H1 (cell line): ENCODE measurements at regions not wholly inside any gene's neighbourhood (a gene's known extent, or its start where the extent isn't known, plus 50 kb on each side); places are given as distances from the start of the nearest gene placed in this dataset.

Source experiments
- CTCF ChIA-PET: fragments of 300-600 bp; sonication (Branson Sonifier 250); formaldehyde crosslinking; loops from one replicate; lab custom pipeline; 2021; ENCODE audit not compliant: partially characterized antibody; lab: Charles Lee
- POLR2A ChIA-PET: fragments of 300-600 bp; sonication (Branson Sonifier 250); formaldehyde crosslinking; loops from one replicate; lab custom pipeline; 2021; ENCODE audit warnings: inconsistent platforms; ENCODE audit not compliant: partially characterized antibody; lab: Charles Lee
- DNase-seq, 2 experiments: peaks; one replicate each; pipeline versions ENCODE4 v3.0.0 to v3.0.0-alpha.2; 2010 to 2022; ENCODE audit warnings: low spot score in 2 of 2, low read depth in 1 of 2, mixed read lengths in 1 of 2
- FAIRE-seq: peaks from 2 replicates; lab custom pipeline; 2011; peaks lifted over from hg19 to GRCh38; lab: Jason Lieb, UNC
- H2AFZ ChIP-seq: 2 replicates; pipeline ENCODE4 v1.8.1; 2012; ENCODE audit warnings: low read length, inconsistent platforms
- H2AK5ac ChIP-seq: 2 replicates; pipeline ENCODE4 v1.6.1; 2013; ENCODE audit warnings: low read depth, low read length
- H2BK120ac ChIP-seq: replicated peaks from 2 replicates; pipeline ENCODE3; 2013; ENCODE audit warnings: low read depth, low read length, inconsistent platforms
- H2BK12ac ChIP-seq: 2 replicates; pipeline ENCODE4 v1.6.1; 2013; ENCODE audit warnings: low read depth, low read length
- H2BK15ac ChIP-seq: 2 replicates; pipeline ENCODE4 v1.6.1; 2013; ENCODE audit warnings: low read length
- H2BK20ac ChIP-seq: 2 replicates; pipeline ENCODE4 v1.6.1; 2013; ENCODE audit warnings: low read length
- H2BK5ac ChIP-seq: 2 replicates; pipeline ENCODE4 v1.6.1; 2013; ENCODE audit warnings: low read depth, low read length
- H3K14ac ChIP-seq: 2 replicates; pipeline ENCODE4 v1.6.1; 2013; ENCODE audit warnings: inconsistent platforms; ENCODE audit not compliant: insufficient read length
- H3K18ac ChIP-seq: 2 replicates; pipeline ENCODE4 v1.6.1; 2013; ENCODE audit warnings: low read length; ENCODE audit errors: extremely low read depth
- H3K23ac ChIP-seq: 2 replicates; pipeline ENCODE4 v1.6.1; 2013; ENCODE audit warnings: inconsistent platforms; ENCODE audit not compliant: insufficient read length
- H3K23me2 ChIP-seq: 2 replicates; pipeline ENCODE4 v1.6.1; 2013; ENCODE audit warnings: low read depth, low read length
- H3K27ac ChIP-seq: 2 replicates; pipeline ENCODE4 v1.6.1; 2011; ENCODE audit warnings: low read depth, low read length, inconsistent platforms
- H3K27me3 ChIP-seq, 4 experiments: replicated peaks in 1 of 4; 1 replicate in 1 of 4; 2 replicates in 3 of 4; pipeline versions ENCODE4 v1.6.1 to v1.8.1; 2011 to 2013; ENCODE audit warnings: low read length in 3 of 4, mild to moderate bottlenecking in 3 of 4, inconsistent platforms in 2 of 4, mixed read lengths in 2 of 4, moderate library complexity in 1 of 4; ENCODE audit not compliant: control insufficient read depth in 3 of 4, insufficient read depth in 3 of 4; ENCODE audit errors: extremely low read depth in 1 of 4
- H3K36me3 ChIP-seq, 4 experiments: 2 replicates each; pipeline versions ENCODE4 v1.6.1 to v1.8.1; 2011 to 2013; ENCODE audit warnings: mild to moderate bottlenecking in 4 of 4, low read length in 3 of 4, moderate library complexity in 2 of 4, control low read depth in 1 of 4, inconsistent platforms in 1 of 4; ENCODE audit not compliant: insufficient read depth in 4 of 4, control insufficient read depth in 2 of 4
- H3K4ac ChIP-seq: replicated peaks from 2 replicates; pipeline ENCODE3; 2013; ENCODE audit warnings: low read length, low read depth, mixed read lengths, inconsistent platforms; ENCODE audit not compliant: insufficient read length
- H3K4me1 ChIP-seq, 4 experiments: replicated peaks in 1 of 4; 1 replicate in 1 of 4; 2 replicates in 3 of 4; pipeline versions ENCODE4 v1.6.1 to v1.8.1; 2011 to 2013; ENCODE audit warnings: low read length in 3 of 4, inconsistent platforms in 2 of 4, mixed read lengths in 1 of 4; ENCODE audit not compliant: insufficient read depth in 4 of 4, control insufficient read depth in 3 of 4
- H3K4me2 ChIP-seq, 2 experiments: 2 replicates each; pipeline versions ENCODE4 v1.6.1 to v1.8.1; 2011 to 2013; ENCODE audit warnings: low read depth in 2 of 2, low read length in 2 of 2, control low read depth in 1 of 2, inconsistent platforms in 1 of 2, mild to moderate bottlenecking in 1 of 2; ENCODE audit not compliant: insufficient read depth in 1 of 2
- H3K4me3 ChIP-seq, 4 experiments: fragments of 200-600, 300-600 bp in 1 of 4; sonication (generic), shearing (Covaris generic), sonication (Bioruptor Twin) in 1 of 4; 2 replicates each; pipeline versions ENCODE4 v1.5.1 to v1.8.1; 2011 to 2016; ENCODE audit warnings: low read length in 4 of 4, low read depth in 3 of 4, control low read depth in 2 of 4, inconsistent platforms in 2 of 4, mild to moderate bottlenecking in 2 of 4, mixed read lengths in 1 of 4, moderate library complexity in 1 of 4; ENCODE audit not compliant: insufficient read depth in 2 of 4; ENCODE audit errors: extremely low read depth in 1 of 4
- H3K56ac ChIP-seq: replicated peaks from 2 replicates; pipeline ENCODE3; 2013; ENCODE audit warnings: low read depth, mild to moderate bottlenecking, mixed read lengths, low read length, inconsistent platforms; ENCODE audit not compliant: insufficient read length
- H3K79me1 ChIP-seq: 2 replicates; pipeline ENCODE4 v1.6.1; 2013; ENCODE audit warnings: low read depth, low read length, control low read depth
- H3K79me2 ChIP-seq, 2 experiments: 2 replicates each; pipeline versions ENCODE4 v1.6.1 to v1.8.1; 2012 to 2013; ENCODE audit warnings: low read length in 2 of 2, mild to moderate bottlenecking in 2 of 2, inconsistent platforms in 1 of 2; ENCODE audit not compliant: insufficient read depth in 2 of 2, control insufficient read depth in 1 of 2
- H3K9ac ChIP-seq, 4 experiments: replicated peaks in 1 of 4; 1 replicate in 1 of 4; 2 replicates in 3 of 4; pipeline versions ENCODE4 v1.6.1 to v1.8.1; 2011 to 2013; ENCODE audit warnings: low read depth in 3 of 4, low read length in 3 of 4, control low read depth in 2 of 4, mild to moderate bottlenecking in 2 of 4, moderate library complexity in 2 of 4, inconsistent platforms in 1 of 4; ENCODE audit errors: extremely low read depth in 1 of 4
- H3K9me3 ChIP-seq, 2 experiments: 2 replicates each; pipeline versions ENCODE4 v1.6.1 to v1.8.1; 2012 to 2013; ENCODE audit warnings: mild to moderate bottlenecking in 2 of 2, moderate library complexity in 2 of 2, control low read depth in 1 of 2, inconsistent platforms in 1 of 2, low read depth in 1 of 2, low read length in 1 of 2, mixed read lengths in 1 of 2; ENCODE audit not compliant: insufficient read depth in 2 of 2
- H4K20me1 ChIP-seq, 2 experiments: replicated peaks in 1 of 2; 2 replicates each; pipeline versions ENCODE3 to v1.8.1; 2011 to 2013; ENCODE audit warnings: inconsistent platforms in 2 of 2, low read length in 2 of 2, mild to moderate bottlenecking in 1 of 2; ENCODE audit not compliant: insufficient read depth in 2 of 2, control insufficient read depth in 1 of 2
- H4K5ac ChIP-seq: 2 replicates; pipeline ENCODE4 v1.6.1; 2013; ENCODE audit warnings: low read length, low read depth, mixed read lengths, inconsistent platforms; ENCODE audit not compliant: insufficient read length
- H4K8ac ChIP-seq: 2 replicates; pipeline ENCODE4 v1.8.0; 2013; ENCODE audit warnings: mild to moderate bottlenecking, moderate library complexity, low read length, inconsistent platforms; ENCODE audit not compliant: insufficient read depth; ENCODE audit errors: extremely low read depth
- H4K91ac ChIP-seq: replicated peaks from 2 replicates; pipeline ENCODE3; 2013; ENCODE audit warnings: low read length, mixed read lengths, inconsistent platforms; ENCODE audit not compliant: insufficient read length
- BACH1 ChIP-seq: IDR thresholded peaks from 2 replicates; pipeline ENCODE4 v1.6.1; 2012; ENCODE audit warnings: low read length, improper control_type of control experiment
- RXRA ChIP-seq: IDR thresholded peaks from 2 replicates; pipeline ENCODE4 v1.6.1; 2011; ENCODE audit warnings: low read depth, mild to moderate bottlenecking, low read length, moderate library complexity; ENCODE audit not compliant: insufficient read depth
- TAF1 ChIP-seq: IDR thresholded peaks from 2 replicates; pipeline ENCODE4 v1.6.1; 2011; ENCODE audit warnings: mild to moderate bottlenecking, low read depth, low read length
- TAF7 ChIP-seq: optimal IDR thresholded peaks from 2 replicates; pipeline ENCODE3; 2011; ENCODE audit warnings: low read depth, mild to moderate bottlenecking, inconsistent platforms, low read length, moderate library complexity, borderline replicate concordance
- WGBS, 2 experiments: shearing (Covaris generic) in 1 of 2; methylation state at CpG; one replicate each; pipeline versions ENCODE4 v1.1.6 to v1.1.7; 2013 to 2015; ENCODE audit warnings: low lambda C conversion rate in 2 of 2, mixed read lengths in 2 of 2, inconsistent platforms in 1 of 2, low coverage in 1 of 2, missing lambda C conversion rate in 1 of 2; ENCODE audit not compliant: insufficient replicate concordance in 2 of 2, insufficient coverage in 1 of 2, insufficient read length in 1 of 2; ENCODE audit errors: extremely low coverage in 1 of 2, missing lambda C conversion rate in 1 of 2; 5-methylcytosine and 5-hydroxymethylcytosine counted together

- POLR2A ChIA-PET, result no interaction called here
- H3K14ac ChIP-seq, result no peak overlapping the region
- H3K27me3 ChIP-seq, result no peaks in the 10 kb centered on the region
- FAIRE-seq, result no peak
- no peak overlapping the region for H2BK5ac ChIP-seq
- no peak overlapping the region for H2BK120ac ChIP-seq
- H3K23me2 ChIP-seq, result no peaks in the 10 kb centered on the region
- H3K4me3 ChIP-seq, result no peak overlapping the region
- H2AK5ac ChIP-seq, result no peak overlapping the region
- H4K8ac ChIP-seq, result no peak overlapping the region
- no peak for TF ChIP-seq TAF1
- no peak for TF ChIP-seq TAF7
- no peak for TF ChIP-seq BACH1
- no peak for TF ChIP-seq RXRA
- H3K4me1 ChIP-seq, result peaks cover 0 to 2% (median 0%) of the 10 kb centered on the region in 4 experiments; a peak in 2 of 7 replicates
- H3K36me3 ChIP-seq, result no peaks in the 10 kb centered on the region
- 88% methylated on average over 5 of the region's 5 CpGs; no CpG with 5 or more reads in 1 of the 2 experiments for WGBS, 2 experiments
- no peak overlapping the region for H3K4me2 ChIP-seq
- H3K18ac ChIP-seq, result no peak overlapping the region
- H3K9ac ChIP-seq, result no peak overlapping the region
- H2BK20ac ChIP-seq, result no peak overlapping the region
- H2BK15ac ChIP-seq, result no peak overlapping the region
- DNase-seq, result no peak
- no peaks in the 10 kb centered on the region; a peak in 1 of 4 replicates for H3K79me2 ChIP-seq
- no peak overlapping the region for H3K27ac ChIP-seq
- CTCF ChIA-PET, result interaction anchor here (0.9 to 1.9 kb wide), 6 partner anchors 11 to 238 kb away, joined by 3 to 5 read pairs (median 4); no protein-coding TSS in a partner anchor
- no peak overlapping the region for H4K5ac ChIP-seq
- H3K4ac ChIP-seq, result no peak overlapping the region
- H2BK12ac ChIP-seq, result no peak overlapping the region
- H4K91ac ChIP-seq, result no peak overlapping the region
- H4K20me1 ChIP-seq, result no peaks in the 10 kb centered on the region
- no peak overlapping the region for H3K23ac ChIP-seq
- no peaks in the 10 kb centered on the region for H3K79me1 ChIP-seq
- no peaks in the 10 kb centered on the region for H3K9me3 ChIP-seq
- no peak overlapping the region for H3K56ac ChIP-seq
- H2AFZ ChIP-seq, result no peak overlapping the region
Observed at GRCh38 chr17:72346306-72346705, 225.5 kb downstream of the SOX9 start.
